ENCODE measurements at regions not wholly inside any gene's neighbourhood (a gene's known extent, or its start where the extent isn't known, plus 50 kb on each side); places are given as distances from the start of the nearest gene placed in this dataset.

GRCh38 chr9:124137009-124137943 lies 120.5 kb upstream of the NEK6 start:
- no peak for TF ChIP-seq CTCF (IDR thresholded peaks at IDR 0.05)
- no peak for TF ChIP-seq POLR2A (IDR thresholded peaks at IDR 0.05)

All from sigmoid colon (tissue), 3 donors.